ENCODE measurements at regions not wholly inside any gene's neighbourhood (a gene's known extent, or its start where the extent isn't known, plus 50 kb on each side); places are given as distances from the start of the nearest gene placed in this dataset.

GRCh38 chr3:115381573-115381912 is 234.5 kb upstream of the ZBTB20 start:
- H3K9me3 ChIP-seq (replicated peaks; ENCODE audit: control insufficient read depth, insufficient read depth, low read length): no peaks in the 10 kb centered on the region
- ChIA-PET RAD21 (ENCODE audit: unreplicated experiment) (no interaction called here), CTCF (no interaction called here), SMC1A (ENCODE audit: uncharacterized antibody, unreplicated experiment) (interaction anchor here (1.2 kb wide), 1 partner anchor 19 kb away, joined by 3 read pairs; no protein-coding TSS in a partner anchor), POLR2A (no interaction called here)
- H3K4me1 ChIP-seq (ENCODE audit: control insufficient read depth, insufficient read depth, low read length): no peaks in the 10 kb centered on the region
- no peak overlapping the region for H2AFZ ChIP-seq (ENCODE audit: control insufficient read depth, low read depth, low read length)
- in situ Hi-C loops (cut with MboI): no loop called here
- H3K9ac ChIP-seq (ENCODE audit: control insufficient read depth, insufficient read depth, low read length): no peak overlapping the region
- H3K79me2 ChIP-seq (ENCODE audit: control insufficient read depth, insufficient read depth, low read length): no peaks in the 10 kb centered on the region
- no TSS peak for BruUV-seq (replicated peaks)
- no peak overlapping the region for H3K4me2 ChIP-seq (ENCODE audit: control insufficient read depth, insufficient read depth)
- no peak for FAIRE-seq
- ATAC-seq: no peak
- H4K20me1 ChIP-seq (ENCODE audit: control insufficient read depth, insufficient read depth): no peaks in the 10 kb centered on the region
- H3K4me3 ChIP-seq: no peak overlapping the region
- H3K27ac ChIP-seq (ENCODE audit: control insufficient read depth, insufficient read depth): no peak overlapping the region
- H3K27me3 ChIP-seq (replicated peaks in 1 of 2; ENCODE audit: control insufficient read depth in 2 of 2, insufficient read depth in 2 of 2, low read length in 1 of 2): no peaks in the 10 kb centered on the region; a peak in 1 of 4 replicates
- no peak for DNase-seq (ENCODE audit: low read depth, low spot score)
- intact Hi-C loops (cut with micrococcal nuclease; ENCODE audit: unreplicated experiment): no loop called here
- no peaks in the 10 kb centered on the region for H3K36me3 ChIP-seq (ENCODE audit: control insufficient read depth in 2 of 2, insufficient read depth in 2 of 2, low read length in 1 of 2)
- 12% methylated on average over 5 of the region's 5 CpGs for WGBS (ENCODE audit: insufficient coverage, insufficient replicate concordance, low lambda C conversion rate, missing lambda C conversion rate)
- TF ChIP-seq IKZF1 (conservative IDR thresholded peaks at IDR 0.05): no peak
- no peak for TF ChIP-seq ZNF24 (IDR thresholded peaks at IDR 0.05)
- TF ChIP-seq EZH2 (IDR thresholded peaks at IDR 0.05; ENCODE audit: borderline replicate concordance, control insufficient read depth, low read depth, low read length): no peak
- no peak for TF ChIP-seq MYB (IDR thresholded peaks at IDR 0.05; ENCODE audit: borderline replicate concordance, low read depth, low read length)
- no peak for TF ChIP-seq ZNF687 (IDR thresholded peaks at IDR 0.05)
- no peak for TF ChIP-seq TARDBP (IDR thresholded peaks at IDR 0.05; ENCODE audit: borderline replicate concordance)
- TF ChIP-seq ESRRA (IDR thresholded peaks at IDR 0.05; ENCODE audit: low read length): no peak
